HTR-8/SVneo (cell line): ENCODE measurements at regions not wholly inside any gene's neighbourhood (a gene's known extent, or its start where the extent isn't known, plus 50 kb on each side); places are given as distances from the start of the nearest gene placed in this dataset.
A peak's percentile ranks its signal among the peaks of the same experiment; 100 is the strongest.
"Not testable (repeated sequence)": the region's sequence is repeated elsewhere in the genome, so short reads cannot be mapped to it uniquely, and the experiment has no call there.

ENCODE experiments used
- DNase-seq: peaks from one replicate; pipeline ENCODE4 v3.0.0; 2011; ENCODE audit warnings: low spot score, mixed read lengths; ENCODE audit not compliant: insufficient read length
- FAIRE-seq: peaks from 2 replicates; lab custom pipeline; 2011; peaks lifted over from hg19 to GRCh38; lab: Jason Lieb, UNC

- DNase-seq (peak; percentile 88), FAIRE-seq (peak; percentile 60)
Measured at GRCh38 chr7:112939574-112940313, 146.9 kb downstream of the GPR85 start.

DNA sequence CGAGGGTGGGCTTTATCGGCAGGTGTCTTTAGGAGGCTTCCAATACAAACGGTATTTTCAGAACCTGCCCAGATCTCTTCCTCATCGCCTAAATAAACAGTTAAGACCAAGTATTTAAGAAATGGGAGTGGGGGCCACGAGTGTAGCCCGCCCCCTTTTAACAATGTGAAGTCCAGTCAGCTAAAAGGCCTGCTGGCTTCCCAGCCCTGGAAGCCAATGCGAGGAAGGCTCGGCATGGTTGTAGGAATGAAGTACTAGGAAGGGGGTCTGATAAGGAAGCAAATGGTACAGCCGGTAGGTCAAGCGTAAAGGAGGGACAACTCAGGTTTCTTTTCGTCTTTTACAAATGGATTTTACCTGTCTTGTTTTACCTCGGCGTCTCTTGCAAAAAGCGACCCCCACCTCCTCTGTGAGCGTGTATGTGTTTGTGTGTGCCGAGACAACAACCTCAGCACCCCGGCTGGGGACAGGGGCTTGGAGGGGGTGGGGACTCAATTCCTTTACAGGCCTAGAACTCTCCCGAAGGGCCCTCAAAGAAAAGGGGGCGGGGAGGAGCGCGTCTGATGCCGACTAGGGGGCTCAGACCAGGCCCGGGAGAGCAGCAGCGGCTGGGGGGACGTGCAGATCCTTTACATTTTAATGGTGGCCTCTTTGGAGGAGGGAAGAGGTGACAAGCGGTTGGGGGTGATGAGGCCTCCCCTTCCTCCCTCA lies 147.6 kb downstream of the GPR85 start:
- FAIRE-seq (no peak), DNase-seq (peak; percentile 9)

GRCh38 chr7:112937651-112938415 lies 147.6 kb upstream of the TMEM168 start:
- DNase-seq = no peak
- FAIRE-seq = no peak

DNA sequence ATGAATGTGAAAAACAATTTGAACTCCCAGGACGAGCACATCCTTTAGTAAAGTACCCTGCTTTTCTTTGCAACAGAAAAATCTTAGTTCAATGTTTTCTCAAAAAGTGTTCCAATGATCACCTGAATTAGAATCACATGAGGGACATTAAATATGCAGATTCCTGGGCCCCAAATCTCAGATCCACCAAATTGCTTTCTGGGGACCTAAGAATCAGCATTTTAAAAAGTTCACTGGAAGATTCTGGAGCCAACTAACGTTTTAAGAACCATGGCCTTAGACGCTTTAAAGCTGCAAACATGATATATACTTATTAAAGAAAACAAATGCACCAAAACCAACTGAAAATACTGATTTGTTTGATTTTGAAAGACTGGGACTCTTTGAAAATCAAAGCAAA lies 143.4 kb upstream of the TMEM168 start:
- DNase-seq (no peak), FAIRE-seq (no peak)

DNA sequence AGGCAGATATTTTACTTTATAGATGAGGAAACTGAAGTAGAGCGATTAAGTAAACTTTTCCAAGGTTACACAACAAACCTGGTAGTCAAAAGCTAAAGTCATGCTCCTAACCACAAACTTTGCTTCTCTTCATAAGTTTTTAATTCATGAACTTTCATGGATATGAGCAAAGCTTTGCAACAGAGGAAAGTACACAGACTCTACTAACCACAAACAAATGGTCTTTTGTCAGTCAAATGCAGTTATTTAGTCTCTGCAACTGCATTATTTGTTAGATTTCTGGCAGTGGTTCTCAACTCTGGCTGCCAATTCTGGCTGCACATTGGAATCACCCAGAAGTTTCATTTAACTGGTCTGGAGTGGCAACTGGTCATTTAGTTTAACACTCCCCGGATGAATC lies 140.6 kb upstream of the TMEM168 start:
- FAIRE-seq (no peak), DNase-seq (no peak)

- FAIRE-seq (no peak), DNase-seq (no peak)
Measured at GRCh38 chr7:112929421-112929820, 139.2 kb upstream of the TMEM168 start.

DNA sequence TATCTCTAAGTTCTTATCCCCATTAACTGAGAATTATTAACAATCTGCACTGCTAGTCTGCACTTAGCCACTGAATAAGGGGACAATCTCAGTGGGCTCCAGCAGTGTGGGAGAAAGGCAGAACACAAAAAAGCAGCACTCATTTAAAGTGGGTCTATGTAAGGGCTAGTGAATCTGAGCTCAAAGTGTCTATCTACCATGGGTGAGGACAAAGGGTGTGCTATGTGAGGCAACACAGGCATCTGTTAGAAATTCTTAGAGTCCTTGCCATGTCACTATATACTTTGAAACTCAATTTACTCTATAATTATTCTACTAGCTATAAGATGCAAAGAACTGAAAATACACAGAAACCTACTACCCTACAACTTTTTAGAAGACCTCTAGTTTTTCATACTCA lies 135.8 kb upstream of the TMEM168 start:
- FAIRE-seq (no peak), DNase-seq (no peak)

DNA sequence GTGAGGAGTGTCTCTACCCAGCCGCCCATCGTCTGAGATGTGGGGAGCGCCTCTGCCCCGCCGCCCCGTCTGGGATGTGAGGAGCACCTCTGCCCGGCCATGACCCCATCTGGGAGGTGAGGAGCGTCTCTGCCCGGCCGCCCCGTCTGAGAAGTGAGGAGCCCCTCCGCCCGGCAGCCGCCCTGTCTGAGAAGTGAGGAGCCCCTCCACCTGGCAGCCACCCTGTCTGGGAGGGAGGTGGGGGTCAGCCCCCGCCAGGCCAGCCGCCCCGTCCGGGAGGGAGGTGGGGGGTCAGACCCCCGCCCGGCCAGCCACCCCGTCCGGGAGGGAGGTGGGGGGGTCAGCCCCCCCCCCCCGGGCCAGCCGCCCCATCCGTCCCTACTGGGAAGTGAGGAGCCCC lies 132.4 kb upstream of the TMEM168 start:
- not testable (repeated sequence) for FAIRE-seq, DNase-seq

- FAIRE-seq, DNase-seq: not testable (repeated sequence)
Measured at GRCh38 chr7:112916431-112916830, 126.2 kb upstream of the TMEM168 start.

- no peak for FAIRE-seq
- no peak for DNase-seq
Measured at GRCh38 chr7:112908086-112908485, 117.9 kb upstream of the TMEM168 start.

DNA sequence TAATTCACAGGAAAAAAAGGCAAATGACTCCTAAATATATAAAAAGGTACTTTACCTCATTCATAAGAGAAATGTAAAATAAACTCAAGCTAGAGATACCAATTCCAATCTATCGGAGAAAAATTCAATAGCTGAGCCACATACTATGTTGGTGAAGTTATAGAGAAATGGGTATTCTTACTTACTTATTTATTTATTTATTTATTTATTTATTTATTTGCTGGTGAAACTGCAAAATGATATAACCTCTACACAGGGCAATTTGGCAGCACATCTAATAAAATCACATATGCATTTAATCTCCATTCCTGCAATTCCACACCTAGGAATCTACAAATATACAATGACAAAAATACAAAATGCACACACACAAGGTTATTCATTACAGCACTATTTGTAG lies 117.5 kb upstream of the TMEM168 start:
- DNase-seq = no peak
- no peak for FAIRE-seq

GRCh38 chr7:112905950-112906349 lies 115.8 kb upstream of the TMEM168 start:
- FAIRE-seq (no peak), DNase-seq (no peak)

DNA sequence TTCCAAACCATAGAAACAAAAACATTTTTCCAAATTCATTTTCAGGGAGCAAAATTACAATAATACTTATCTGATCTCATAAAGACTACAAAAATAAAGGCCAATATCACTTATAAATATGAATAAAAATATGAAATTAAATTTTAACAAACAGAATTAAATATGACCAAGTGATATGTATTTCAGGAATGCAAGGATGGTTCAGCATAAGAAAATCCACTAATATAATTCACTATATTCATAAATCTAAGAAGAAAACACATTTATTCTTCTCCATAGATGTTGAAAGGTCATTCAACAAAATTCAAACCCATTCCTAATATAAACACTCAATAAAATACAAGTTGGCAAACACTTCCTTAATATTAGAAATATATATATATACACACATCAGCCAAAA lies 115.2 kb upstream of the TMEM168 start:
- DNase-seq = no peak
- no peak for FAIRE-seq

GRCh38 chr7:112898432-112899290 lies 108.5 kb upstream of the TMEM168 start:
- FAIRE-seq = peak; percentile 28
- DNase-seq = peak; percentile 25

- no peak for FAIRE-seq
- DNase-seq = no peak
Measured at GRCh38 chr7:112897839-112898431, 107.7 kb upstream of the TMEM168 start.

DNA sequence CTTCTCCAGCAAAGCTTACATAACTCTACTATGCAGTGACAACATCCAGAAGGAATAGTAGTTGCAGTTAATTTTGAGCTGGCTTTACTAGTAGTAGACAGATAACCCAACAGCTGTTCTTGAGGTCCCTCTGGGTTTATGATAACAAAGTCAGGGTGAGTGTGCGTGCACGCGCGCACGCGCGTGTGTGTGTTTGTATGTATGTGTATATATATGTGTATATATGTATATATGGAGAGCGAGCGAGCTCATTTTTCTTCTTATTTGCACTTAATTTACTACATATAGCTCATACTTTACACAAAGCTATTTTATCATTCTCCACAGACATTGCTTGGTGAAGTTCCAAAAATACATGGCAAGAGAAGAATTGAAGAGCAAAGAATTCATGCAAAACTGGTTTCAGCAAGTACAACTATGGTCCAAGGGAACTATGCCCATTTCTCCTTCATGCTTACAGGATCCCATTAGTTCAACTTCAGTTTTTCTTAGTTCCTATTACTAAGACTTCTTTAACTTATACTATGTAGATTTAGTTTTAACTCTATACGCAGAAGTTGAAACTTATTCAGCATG lies 105.9 kb upstream of the TMEM168 start:
- FAIRE-seq = no peak
- DNase-seq = no peak

GRCh38 chr7:112892263-112892662 lies 102.1 kb upstream of the TMEM168 start:
- FAIRE-seq (no peak), DNase-seq (no peak)

- no peak for FAIRE-seq
- no peak for DNase-seq
Measured at GRCh38 chr7:112891698-112892097, 101.5 kb upstream of the TMEM168 start.

DNA sequence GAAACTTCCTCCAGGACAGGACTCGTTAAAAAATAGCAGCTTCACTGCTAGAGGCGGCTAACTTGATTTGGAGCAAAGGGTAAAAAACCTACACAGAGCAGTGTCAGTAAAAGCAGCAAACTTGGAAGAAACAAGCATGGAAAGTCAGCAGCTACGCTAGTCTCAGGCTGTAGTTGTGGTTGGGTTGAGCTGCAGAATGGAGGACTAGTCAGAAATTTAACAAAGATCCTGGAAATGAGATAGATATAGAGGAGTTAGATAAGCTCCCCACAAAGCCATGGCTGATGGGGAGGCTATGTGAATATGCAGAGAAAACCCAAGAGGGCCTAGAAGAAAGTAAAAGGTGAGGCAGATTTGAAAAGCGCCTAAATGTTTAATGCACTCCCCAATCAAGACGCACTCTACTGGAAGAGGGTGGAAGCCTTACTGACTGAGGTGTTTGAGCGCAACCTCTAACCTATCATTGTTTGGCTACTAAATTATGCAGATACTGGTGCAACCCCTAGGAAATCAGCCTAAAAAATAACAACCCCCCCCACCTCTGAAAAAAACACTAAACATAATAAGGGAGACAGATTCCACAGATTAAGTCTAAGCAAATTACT lies 99.7 kb upstream of the TMEM168 start:
- DNase-seq (no peak), FAIRE-seq (no peak)
